ENCODE measurements at regions not wholly inside any gene's neighbourhood (a gene's known extent, or its start where the extent isn't known, plus 50 kb on each side); places are given as distances from the start of the nearest gene placed in this dataset.

- TF ChIP-seq CTCF (IDR thresholded peaks at IDR 0.05) (no peak), POLR2AphosphoS5 (IDR thresholded peaks at IDR 0.05; ENCODE audit: low read depth, low read length) (no peak)
Measured at GRCh38 chr22:48700566-48701295, 1126.9 kb downstream of the BRD1 start.

Measured in Panc1 (cell line).